Glomerular visceral epithelial cell (primary cell): ENCODE measurements at regions not wholly inside any gene's neighbourhood (a gene's known extent, or its start where the extent isn't known, plus 50 kb on each side); places are given as distances from the start of the nearest gene placed in this dataset.

Source experiments
- DNase-seq: peaks from one replicate; pipeline ENCODE4 v3.0.0-alpha.2; 2016; ENCODE audit errors: extremely low spot score

GRCh38 chr17:34874478-34874877 lies 86.8 kb downstream of the CCT6B start:
- DNase-seq: no peak

GRCh38 chr17:34872640-34873039 lies 88.6 kb downstream of the CCT6B start:
- no peak for DNase-seq

GRCh38 chr17:34869641-34870040 lies 91.6 kb downstream of the CCT6B start:
- DNase-seq: no peak

GRCh38 chr17:34865716-34866115 lies 95.5 kb downstream of the CCT6B start:
- DNase-seq: no peak

- DNase-seq: no peak
Observed at GRCh38 chr17:34862384-34862783, 98.9 kb downstream of the CCT6B start.

- no peak for DNase-seq
Observed at GRCh38 chr17:34861864-34862263, 99.4 kb downstream of the CCT6B start.

GRCh38 chr17:34859652-34860051 lies 101.6 kb downstream of the CCT6B start:
- no peak for DNase-seq

GRCh38 chr17:34858591-34859565 lies 102.4 kb downstream of the CCT6B start:
- no peak for DNase-seq

GRCh38 chr17:34853924-34854323 lies 107.3 kb downstream of the CCT6B start:
- no peak for DNase-seq

- no peak for DNase-seq
Observed at GRCh38 chr17:34852614-34853013, 108.6 kb downstream of the CCT6B start.

- DNase-seq: no peak
Observed at GRCh38 chr17:34851961-34852540, 109.2 kb downstream of the CCT6B start.

- no peak for DNase-seq
Observed at GRCh38 chr17:34850964-34851363, 110.3 kb downstream of the CCT6B start.

GRCh38 chr17:34850023-34850422 lies 111.2 kb downstream of the CCT6B start:
- DNase-seq: no peak

- no peak for DNase-seq
Observed at GRCh38 chr17:34847938-34848337, 113.3 kb downstream of the CCT6B start.

GRCh38 chr17:34845296-34845695 lies 116.0 kb downstream of the CCT6B start:
- no peak for DNase-seq

- no peak for DNase-seq
Observed at GRCh38 chr17:34843682-34844081, 117.6 kb downstream of the CCT6B start.

- no peak for DNase-seq
Observed at GRCh38 chr17:34842235-34842634, 119.0 kb downstream of the CCT6B start.

- DNase-seq: no peak
Observed at GRCh38 chr17:34841467-34841866, 119.8 kb downstream of the CCT6B start.

- no peak for DNase-seq
Observed at GRCh38 chr17:34840750-34841149, 120.5 kb downstream of the CCT6B start.

- no peak for DNase-seq
Observed at GRCh38 chr17:34837876-34838478, 123.3 kb downstream of the CCT6B start.

- no peak for DNase-seq
Observed at GRCh38 chr17:34832376-34832775, 128.9 kb downstream of the CCT6B start.

- DNase-seq: no peak
Observed at GRCh38 chr17:34827008-34827407, 134.3 kb downstream of the CCT6B start.

GRCh38 chr17:34826332-34826731 lies 134.9 kb downstream of the CCT6B start:
- no peak for DNase-seq
